ENCODE measurements at regions not wholly inside any gene's neighbourhood (a gene's known extent, or its start where the extent isn't known, plus 50 kb on each side); places are given as distances from the start of the nearest gene placed in this dataset.

DNA sequence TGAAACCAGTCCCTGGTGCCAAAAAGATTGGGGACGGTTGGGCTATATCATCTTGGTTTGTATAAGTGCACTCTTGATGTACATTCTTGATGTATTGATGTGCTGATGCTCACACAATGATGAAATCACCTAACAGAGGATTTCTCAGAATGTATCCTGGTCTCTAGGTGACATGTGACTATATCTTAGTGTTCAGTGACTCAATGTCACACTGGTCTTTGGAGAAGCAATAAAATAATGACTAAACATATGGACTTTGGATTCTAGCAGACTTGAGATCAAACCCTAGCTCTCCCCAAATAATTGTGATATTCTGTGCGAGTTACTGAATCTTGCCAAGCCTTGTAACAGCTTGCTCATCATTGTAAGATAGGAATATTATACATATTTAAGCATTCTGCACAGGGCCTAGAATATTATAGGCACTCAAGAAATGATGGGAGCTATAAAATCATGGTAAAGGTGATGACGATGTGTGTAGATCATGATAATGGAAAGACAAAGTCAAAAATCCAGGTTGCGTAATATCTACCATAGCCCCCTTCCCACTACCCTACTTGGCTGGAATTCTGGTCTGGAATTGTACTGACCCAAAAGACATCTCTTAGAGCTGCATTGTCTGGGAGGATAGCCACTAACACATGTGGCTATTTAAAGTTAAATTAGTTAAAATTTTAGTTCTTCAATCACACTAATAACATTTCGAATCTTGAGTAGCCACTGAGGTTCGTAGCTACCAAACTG, 117.6 kb upstream of the PWP1 start:
- TF ChIP-seq, protein P1, sequence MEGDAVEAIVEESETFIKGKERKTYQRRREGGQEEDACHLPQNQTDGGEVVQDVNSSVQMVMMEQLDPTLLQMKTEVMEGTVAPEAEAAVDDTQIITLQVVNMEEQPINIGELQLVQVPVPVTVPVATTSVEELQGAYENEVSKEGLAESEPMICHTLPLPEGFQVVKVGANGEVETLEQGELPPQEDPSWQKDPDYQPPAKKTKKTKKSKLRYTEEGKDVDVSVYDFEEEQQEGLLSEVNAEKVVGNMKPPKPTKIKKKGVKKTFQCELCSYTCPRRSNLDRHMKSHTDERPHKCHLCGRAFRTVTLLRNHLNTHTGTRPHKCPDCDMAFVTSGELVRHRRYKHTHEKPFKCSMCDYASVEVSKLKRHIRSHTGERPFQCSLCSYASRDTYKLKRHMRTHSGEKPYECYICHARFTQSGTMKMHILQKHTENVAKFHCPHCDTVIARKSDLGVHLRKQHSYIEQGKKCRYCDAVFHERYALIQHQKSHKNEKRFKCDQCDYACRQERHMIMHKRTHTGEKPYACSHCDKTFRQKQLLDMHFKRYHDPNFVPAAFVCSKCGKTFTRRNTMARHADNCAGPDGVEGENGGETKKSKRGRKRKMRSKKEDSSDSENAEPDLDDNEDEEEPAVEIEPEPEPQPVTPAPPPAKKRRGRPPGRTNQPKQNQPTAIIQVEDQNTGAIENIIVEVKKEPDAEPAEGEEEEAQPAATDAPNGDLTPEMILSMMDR (IDR thresholded peaks at IDR 0.05; ENCODE audit: low read depth, low read length), result no peak
- no peaks in the 10 kb centered on the region for H3K27me3 ChIP-seq (ENCODE audit: insufficient read depth, low read depth, severe bottlenecking)
- H3K36me3 ChIP-seq, result no peaks in the 10 kb centered on the region

GRCh38 chr12:107568718-107569117, 116.9 kb upstream of the PWP1 start:
- H3K27ac ChIP-seq, result no peak overlapping the region

More for the DNA sequence above, 117.6 kb upstream of the PWP1 start:
- Histone ChIP-seq H3K4me3 (ENCODE audit: low read depth, low read length) (no peak overlapping the region), H3K9me3 (ENCODE audit: severe bottlenecking) (no peaks in the 10 kb centered on the region), H3K27ac (no peak overlapping the region)
- no peak for DNase-seq

GRCh38 chr12:107570721-107571120, 114.9 kb upstream of the PWP1 start:
- Histone ChIP-seq H3K4me3 (ENCODE audit: low read depth, low read length) (no peak overlapping the region), H3K27ac (no peak overlapping the region), H3K36me3 (no peaks in the 10 kb centered on the region), H3K27me3 (ENCODE audit: insufficient read depth, low read depth, severe bottlenecking) (no peaks in the 10 kb centered on the region), H3K9me3 (ENCODE audit: severe bottlenecking) (no peaks in the 10 kb centered on the region)
- TF ChIP-seq, protein P1 (IDR thresholded peaks at IDR 0.05; ENCODE audit: low read depth, low read length), result no peak
- DNase-seq, result no peak

More at GRCh38 chr12:107568718-107569117, 116.9 kb upstream of the PWP1 start:
- Histone ChIP-seq H3K9me3 (ENCODE audit: severe bottlenecking) (no peaks in the 10 kb centered on the region), H3K4me3 (ENCODE audit: low read depth, low read length) (no peak overlapping the region), H3K27me3 (ENCODE audit: insufficient read depth, low read depth, severe bottlenecking) (no peaks in the 10 kb centered on the region), H3K36me3 (no peaks in the 10 kb centered on the region)
- TF ChIP-seq, protein P1 (IDR thresholded peaks at IDR 0.05; ENCODE audit: low read depth, low read length), result no peak
- no peak for DNase-seq

- H3K27me3 ChIP-seq (ENCODE audit: insufficient read depth, low read depth, severe bottlenecking), result no peaks in the 10 kb centered on the region
- no peak overlapping the region for H3K4me3 ChIP-seq (ENCODE audit: low read depth, low read length)
- TF ChIP-seq, protein P1 (IDR thresholded peaks at IDR 0.05; ENCODE audit: low read depth, low read length), result no peak
- no peak overlapping the region for H3K27ac ChIP-seq
- DNase-seq, result no peak
- no peaks in the 10 kb centered on the region for H3K9me3 ChIP-seq (ENCODE audit: severe bottlenecking)
- H3K36me3 ChIP-seq, result no peaks in the 10 kb centered on the region
These were observed 114.1 kb upstream of the PWP1 start for GRCh38 chr12:107571492-107571891.

- Histone ChIP-seq H3K27me3 (ENCODE audit: insufficient read depth, low read depth, severe bottlenecking) (no peaks in the 10 kb centered on the region), H3K4me3 (ENCODE audit: low read depth, low read length) (no peak overlapping the region), H3K9me3 (ENCODE audit: severe bottlenecking) (no peaks in the 10 kb centered on the region), H3K27ac (no peak overlapping the region), H3K36me3 (no peaks in the 10 kb centered on the region)
- DNase-seq, result no peak
- TF ChIP-seq, protein P1 (IDR thresholded peaks at IDR 0.05; ENCODE audit: low read depth, low read length), result no peak
These were observed 110.9 kb upstream of the PWP1 start for GRCh38 chr12:107574691-107575090.

All from WERI-Rb-1 (cell line).